HEK293T (cell line): ENCODE measurements at regions not wholly inside any gene's neighbourhood (a gene's known extent, or its start where the extent isn't known, plus 50 kb on each side); places are given as distances from the start of the nearest gene placed in this dataset.

Source experiments
- BHLHE40 ChIP-seq: fragments of 450-650 bp; IDR thresholded peaks from 2 replicates; pipeline ENCODE4 v1.6.1; 2016; ENCODE audit warnings: mild to moderate bottlenecking, moderate library complexity, borderline replicate concordance
- FOXA1 ChIP-seq: fragments of 450-650 bp; IDR thresholded peaks from 2 replicates; pipeline ENCODE4 v1.6.1; 2016; ENCODE audit warnings: mild to moderate bottlenecking
- FOXK2 ChIP-seq: fragments of 450-650 bp; IDR thresholded peaks from 2 replicates; pipeline ENCODE4 v1.6.1; 2016; ENCODE audit warnings: mild to moderate bottlenecking
- HDGF ChIP-seq: fragments of 450-650 bp; IDR thresholded peaks from 2 replicates; pipeline ENCODE4 v1.6.1; 2017; ENCODE audit warnings: antibody characterized with exemption, borderline replicate concordance
- LEF1 ChIP-seq: fragments of 450-650 bp; IDR thresholded peaks from 2 replicates; pipeline ENCODE4 v1.6.1; 2017; ENCODE audit warnings: mild to moderate bottlenecking, borderline replicate concordance
- NFRKB ChIP-seq: fragments of 450-650 bp; IDR thresholded peaks from 2 replicates; pipeline ENCODE4 v1.6.1; 2016; ENCODE audit warnings: mild to moderate bottlenecking, moderate library complexity
- SP1 ChIP-seq: fragments of 450-650 bp; IDR thresholded peaks from 2 replicates; pipeline ENCODE4 v1.6.1; 2017
- SUZ12 ChIP-seq: fragments of 450-650 bp; IDR thresholded peaks from 2 replicates; pipeline ENCODE4 v1.6.1; 2016; ENCODE audit warnings: mild to moderate bottlenecking
- TARDBP ChIP-seq: fragments of 450-650 bp; IDR thresholded peaks from 2 replicates; pipeline ENCODE4 v1.6.1; 2016

- TF ChIP-seq FOXK2 (no peak), NFRKB (no peak), LEF1 (no peak), BHLHE40 (no peak), SP1 (no peak), FOXA1 (no peak), TARDBP (no peak), HDGF (no peak), SUZ12 (no peak)
Observed at GRCh38 chr13:107548338-107548737, 667.0 kb downstream of the LIG4 start.
